Right lobe of liver (tissue), 4 donors: ENCODE measurements at regions not wholly inside any gene's neighbourhood (a gene's known extent, or its start where the extent isn't known, plus 50 kb on each side); places are given as distances from the start of the nearest gene placed in this dataset.

Experiments used
- CTCF ChIP-seq, 4 donors: fragments of 200-600 bp in 3 of 4; fragments of 450-650 bp in 1 of 4; IDR thresholded peaks; one replicate each; pipeline versions ENCODE4 v1.5.1 to v1.8.0; 2016 to 2022; ENCODE audit warnings: antibody characterized with exemption in 4 of 4, mild to moderate bottlenecking in 2 of 4
- POLR2A ChIP-seq: fragments of 450-650 bp; IDR thresholded peaks from one replicate; pipeline ENCODE4 v1.6.1; 2017; ENCODE audit warnings: antibody characterized with exemption, mild to moderate bottlenecking
- donor health status: DM: no; HTN: no; CAD: no.
- donor health status: DM: no; HTN: no; CAD: no.
- donor health status: DM: no; HTN: yes; CAD: no.

- TF ChIP-seq POLR2A (no peak), CTCF (IDR thresholded peaks at IDR 0.05) (no peak)
These were observed 385.8 kb upstream of the NFIA start for GRCh38 chr1:60696512-60696911.
